ENCODE measurements at regions not wholly inside any gene's neighbourhood (a gene's known extent, or its start where the extent isn't known, plus 50 kb on each side); places are given as distances from the start of the nearest gene placed in this dataset.
A peak's percentile ranks its signal among the peaks of the same experiment; 100 is the strongest.
"Not testable (repeated sequence)": the region's sequence is repeated elsewhere in the genome, so short reads cannot be mapped to it uniquely, and the experiment has no call there.

- DNase-seq (ENCODE audit: low read depth, low spot score): peak; percentile 59
- H3K27ac ChIP-seq: no peak overlapping the region
These were observed 278.0 kb upstream of the KAZN start for GRCh38 chr1:14320518-14320917.

- no peak overlapping the region for H3K27ac ChIP-seq
- DNase-seq (ENCODE audit: low read depth, low spot score): no peak
These were observed 277.5 kb upstream of the KAZN start for GRCh38 chr1:14320986-14321385.

GRCh38 chr1:14321422-14321821, 277.1 kb upstream of the KAZN start:
- DNase-seq (ENCODE audit: low read depth, low spot score): no peak
- no peak overlapping the region for H3K27ac ChIP-seq

GRCh38 chr1:14323568-14324247, 274.8 kb upstream of the KAZN start:
- H3K27ac ChIP-seq: no peak overlapping the region
- DNase-seq (ENCODE audit: low read depth, low spot score): no peak

DNA sequence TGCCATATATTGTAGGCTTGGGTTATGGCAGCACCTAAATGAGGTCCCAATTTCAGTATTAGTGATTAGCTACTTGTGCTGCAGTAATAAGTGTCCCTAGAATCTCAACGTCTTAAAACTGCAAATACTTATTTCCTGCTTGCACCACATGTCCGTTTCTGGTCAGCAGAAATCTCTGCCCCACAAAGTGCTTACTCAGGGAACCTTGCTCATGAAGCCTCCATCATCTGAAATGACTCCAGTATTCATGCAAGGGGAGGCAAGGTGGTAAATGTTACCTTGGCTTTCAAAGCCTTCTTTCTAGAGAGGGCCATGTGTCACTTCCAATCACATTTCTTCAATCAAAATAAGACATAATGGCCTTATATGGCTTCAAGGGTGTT, 274.2 kb upstream of the KAZN start:
- H3K27ac ChIP-seq: no peak overlapping the region
- no peak for DNase-seq (ENCODE audit: low read depth, low spot score)

DNA sequence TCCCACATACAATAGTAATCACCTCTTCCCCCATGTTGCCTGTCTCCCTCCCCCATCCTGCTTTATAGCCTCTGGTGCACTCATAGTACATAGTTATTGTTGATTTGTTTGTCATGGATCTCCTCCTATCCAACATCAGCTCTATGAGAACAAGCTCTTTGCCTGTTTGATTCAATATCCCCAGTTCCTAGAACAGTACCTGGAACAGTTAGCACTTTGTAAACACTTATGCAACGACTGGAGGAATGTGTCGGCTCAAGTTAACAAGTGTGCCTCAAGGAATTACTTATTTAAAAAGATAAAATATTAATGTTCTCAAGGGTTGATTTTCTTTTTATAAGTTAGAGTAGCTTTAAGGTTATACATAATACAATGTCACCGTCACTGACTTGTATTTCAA, 271.6 kb upstream of the KAZN start:
- no peak for DNase-seq (ENCODE audit: low read depth, low spot score)
- no peak overlapping the region for H3K27ac ChIP-seq

DNA sequence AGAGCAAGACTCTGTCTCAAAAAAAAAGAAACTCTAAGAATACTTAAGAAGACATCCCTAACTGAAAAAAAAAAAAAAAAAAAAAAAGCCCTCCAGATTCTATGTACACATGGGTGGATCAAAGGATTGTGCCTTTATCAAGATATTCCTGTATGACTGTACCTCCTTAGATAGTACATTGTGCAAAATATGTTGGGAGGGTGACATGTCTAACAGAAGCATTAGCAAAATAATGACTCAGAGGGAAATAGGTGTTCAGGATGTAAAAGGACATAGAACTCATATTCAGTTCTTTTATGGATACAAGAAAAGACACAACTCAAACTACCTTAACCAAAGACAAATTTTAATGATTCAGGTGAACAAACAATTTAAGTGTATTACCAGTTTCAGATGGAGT, 269.8 kb upstream of the KAZN start:
- no peak for DNase-seq (ENCODE audit: low read depth, low spot score)
- no peak overlapping the region for H3K27ac ChIP-seq

DNA sequence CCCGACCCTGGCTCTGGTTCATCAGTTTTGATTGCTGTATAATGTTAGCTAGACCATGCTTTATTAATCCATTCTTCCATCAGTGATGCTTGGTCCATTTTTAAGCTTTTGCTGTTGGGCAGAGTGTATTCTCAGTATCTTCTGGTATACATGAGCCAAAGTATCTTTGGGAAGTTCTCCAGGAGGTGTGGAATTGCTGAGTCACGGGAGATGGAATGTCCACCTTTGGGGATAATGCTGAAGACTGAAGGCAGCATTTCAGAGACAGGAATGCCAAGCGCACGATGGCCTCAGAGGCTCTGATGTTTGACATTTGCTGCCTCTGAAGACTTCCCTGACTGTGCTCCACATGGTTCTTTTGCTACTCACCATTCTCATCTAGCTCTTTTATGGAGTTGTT, 266.3 kb upstream of the KAZN start:
- DNase-seq (ENCODE audit: low read depth, low spot score): no peak
- H3K27ac ChIP-seq: no peak overlapping the region

DNA sequence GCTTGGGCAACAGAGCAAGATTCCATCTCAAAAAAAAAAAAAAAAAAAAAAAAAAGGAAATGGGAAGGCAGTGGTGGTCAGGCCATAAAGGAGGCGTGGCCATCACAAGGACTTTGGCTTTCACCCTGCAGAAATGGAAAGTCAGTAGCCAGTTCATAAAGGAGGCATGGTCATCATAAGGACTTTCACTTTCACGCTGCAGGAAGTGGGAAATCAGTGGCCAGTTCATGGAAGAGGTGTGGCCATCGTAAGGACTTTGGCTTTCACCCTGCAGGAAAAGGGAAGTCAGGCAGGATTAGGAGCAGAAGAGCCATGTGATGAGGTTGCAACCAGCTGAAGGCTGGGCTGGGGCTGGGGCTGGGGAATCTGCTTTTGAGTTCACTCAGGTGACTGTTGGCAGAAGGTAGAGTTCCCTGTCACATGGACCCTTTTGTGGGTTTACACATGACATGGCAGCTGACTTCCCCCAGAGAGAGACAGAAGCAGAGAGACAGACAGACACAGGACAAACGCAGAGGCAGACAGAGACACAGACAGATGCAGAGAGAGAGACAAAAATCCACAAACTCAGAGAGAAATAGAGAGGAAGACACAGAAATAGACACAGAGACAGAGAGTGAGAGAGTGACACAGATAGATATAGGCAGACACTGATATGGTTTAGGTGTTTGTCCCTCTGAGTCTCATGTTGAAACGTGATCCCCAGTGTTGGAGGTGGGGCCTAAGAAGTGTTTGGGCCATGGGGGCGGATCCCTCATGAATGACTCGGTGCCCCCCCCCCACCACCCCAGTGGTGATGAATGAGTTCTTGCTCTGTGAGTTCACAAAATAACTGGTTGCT, 263.9 kb upstream of the KAZN start:
- no peak for DNase-seq (ENCODE audit: low read depth, low spot score)
- no peak overlapping the region for H3K27ac ChIP-seq

GRCh38 chr1:14338509-14338908, 260.0 kb upstream of the KAZN start:
- H3K27ac ChIP-seq: no peak overlapping the region
- DNase-seq (ENCODE audit: low read depth, low spot score): no peak

- no peak for DNase-seq (ENCODE audit: low read depth, low spot score)
- H3K27ac ChIP-seq: no peak overlapping the region
These were observed 259.2 kb upstream of the KAZN start for GRCh38 chr1:14339288-14339687.

DNA sequence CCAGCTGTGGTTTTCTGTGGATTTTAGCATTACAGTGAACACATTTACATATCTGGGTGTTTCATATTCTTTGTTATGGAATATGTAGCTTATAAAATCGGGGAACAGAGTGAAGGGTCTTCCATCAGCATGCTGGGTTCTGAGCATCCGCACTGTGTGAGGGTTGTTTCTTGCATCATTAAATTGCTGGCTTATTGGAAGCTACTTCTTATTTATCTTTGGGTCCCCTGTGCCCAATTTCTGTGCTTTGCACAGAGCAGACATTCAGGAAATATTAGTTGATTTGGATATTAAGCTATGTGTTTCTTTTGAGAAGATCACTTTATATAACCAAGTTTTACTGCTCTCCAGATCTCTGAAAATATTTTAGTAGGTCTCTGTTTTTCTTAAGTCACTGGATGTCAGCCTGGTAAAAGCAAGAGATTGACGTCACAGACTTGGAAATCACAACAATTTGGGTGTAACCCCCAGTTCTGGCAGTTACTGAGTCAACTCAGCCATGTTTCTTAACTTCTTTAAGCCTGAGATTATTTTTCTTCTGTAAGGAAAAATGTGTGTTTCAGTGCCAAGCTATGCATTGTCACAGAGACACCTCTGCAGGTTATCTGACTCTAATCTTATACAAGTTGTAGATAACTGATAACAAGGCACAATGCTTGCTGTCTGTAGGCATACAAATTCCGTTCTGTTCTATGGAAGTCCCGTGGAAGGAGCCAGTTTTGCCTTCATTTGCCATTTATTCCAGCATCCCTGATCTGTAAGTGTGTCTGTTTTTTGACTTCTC, 258.3 kb upstream of the KAZN start:
- no peak for DNase-seq (ENCODE audit: low read depth, low spot score)
- no peak overlapping the region for H3K27ac ChIP-seq

GRCh38 chr1:14341147-14341546, 257.3 kb upstream of the KAZN start:
- no peak overlapping the region for H3K27ac ChIP-seq
- no peak for DNase-seq (ENCODE audit: low read depth, low spot score)

DNA sequence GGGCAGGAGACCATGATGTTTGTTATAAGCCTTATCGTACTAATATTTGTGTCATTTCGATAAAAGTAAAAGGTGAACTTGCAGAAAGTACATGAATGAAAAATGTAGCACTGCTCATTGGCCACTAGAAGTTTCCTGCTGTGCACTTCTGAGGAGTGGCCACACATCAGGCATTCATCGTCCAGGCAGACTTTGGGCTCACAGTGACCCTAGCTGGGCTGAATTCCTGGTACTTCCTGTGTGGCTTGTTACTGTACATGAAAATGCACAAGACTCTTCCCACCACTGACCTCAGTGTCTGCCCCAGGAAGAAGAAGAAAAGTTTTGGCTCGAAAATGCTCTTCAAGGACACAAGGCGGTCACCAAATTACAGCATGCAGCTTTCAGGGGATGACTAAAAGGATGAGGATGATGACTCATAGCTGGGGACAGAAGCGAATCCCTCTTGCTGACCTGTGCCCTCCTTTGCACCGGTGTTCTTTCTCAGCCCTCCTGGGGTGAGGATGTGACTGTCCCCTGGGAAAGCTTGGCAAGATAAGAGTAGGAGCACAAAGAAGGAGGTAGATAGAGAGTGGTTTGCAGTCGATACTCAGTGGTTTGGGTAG, 252.4 kb upstream of the KAZN start:
- DNase-seq (ENCODE audit: low read depth, low spot score): no peak
- H3K27ac ChIP-seq: no peak overlapping the region

DNA sequence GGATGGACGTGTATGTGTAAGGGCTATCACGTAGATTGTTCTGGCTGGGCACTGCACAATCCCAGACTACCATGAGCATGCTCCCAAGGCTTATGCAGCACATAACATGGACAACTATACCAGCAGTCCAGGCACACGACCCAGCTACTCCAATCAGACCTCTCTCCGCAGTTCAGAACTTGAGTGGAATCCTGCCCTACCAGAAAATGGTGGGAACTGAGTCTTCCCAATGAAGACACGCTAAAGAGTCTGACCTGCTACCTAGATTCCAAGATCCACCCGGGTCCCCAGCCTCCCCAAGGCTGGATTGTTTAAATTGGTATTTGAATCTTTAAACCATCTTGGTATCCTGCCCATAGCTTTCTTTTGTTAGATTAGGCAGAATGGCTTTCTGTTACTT, 251.3 kb upstream of the KAZN start:
- H3K27ac ChIP-seq: no peak overlapping the region
- DNase-seq (ENCODE audit: low read depth, low spot score): no peak

- H3K27ac ChIP-seq: no peak overlapping the region
- no peak for DNase-seq (ENCODE audit: low read depth, low spot score)
These were observed 250.7 kb upstream of the KAZN start for GRCh38 chr1:14347776-14348175.

GRCh38 chr1:14350197-14350596, 248.3 kb upstream of the KAZN start:
- no peak for DNase-seq (ENCODE audit: low read depth, low spot score)

GRCh38 chr1:14352897-14353296, 245.6 kb upstream of the KAZN start:
- no peak overlapping the region for H3K27ac ChIP-seq
- DNase-seq (ENCODE audit: low read depth, low spot score): no peak

More at GRCh38 chr1:14350197-14350596, 248.3 kb upstream of the KAZN start:
- no peak overlapping the region for H3K27ac ChIP-seq

GRCh38 chr1:14361005-14361404, 237.5 kb upstream of the KAZN start:
- not testable (repeated sequence) for H3K27ac ChIP-seq; DNase-seq (ENCODE audit: low read depth, low spot score)

- no peak for DNase-seq (ENCODE audit: low read depth, low spot score)
These were observed 236.2 kb upstream of the KAZN start for GRCh38 chr1:14362331-14362730.

More at GRCh38 chr1:14362331-14362730, 236.2 kb upstream of the KAZN start:
- H3K27ac ChIP-seq: no peak overlapping the region
